Stimulated activated CD4-positive, alpha-beta T cell treated with anti-CD3 and anti-CD28 coated beads, Interleukin-4, amount 100 ng/mL, for 4 hours (primary cell): ENCODE measurements at regions not wholly inside any gene's neighbourhood (a gene's known extent, or its start where the extent isn't known, plus 50 kb on each side); places are given as distances from the start of the nearest gene placed in this dataset.

ENCODE experiments used
- DNase-seq, 2 experiments: peaks; one replicate each; pipeline ENCODE4 v3.0.0-alpha.2; 2020

GRCh38 chr14:96638041-96638855 lies 136.1 kb downstream of the PAPOLA start:
- no peak for DNase-seq

GRCh38 chr14:96639550-96639949 lies 137.4 kb downstream of the PAPOLA start:
- no peak for DNase-seq

GRCh38 chr14:96648506-96649326 lies 146.5 kb downstream of the PAPOLA start:
- no peak for DNase-seq

- DNase-seq: no peak
Measured at GRCh38 chr14:96649327-96649601, 147.1 kb downstream of the PAPOLA start.

- no peak for DNase-seq
Measured at GRCh38 chr14:96653597-96653996, 143.6 kb upstream of the VRK1 start.

- no peak for DNase-seq
Measured at GRCh38 chr14:96658611-96659010, 138.6 kb upstream of the VRK1 start.

- DNase-seq: no peak
Measured at GRCh38 chr14:96660123-96660522, 137.1 kb upstream of the VRK1 start.

GRCh38 chr14:96660667-96661066 lies 136.5 kb upstream of the VRK1 start:
- DNase-seq: no peak

- DNase-seq: no peak
Measured at GRCh38 chr14:96661244-96661969, 135.8 kb upstream of the VRK1 start.

- DNase-seq: no peak
Measured at GRCh38 chr14:96662116-96662970, 134.8 kb upstream of the VRK1 start.

- DNase-seq: no peak
Measured at GRCh38 chr14:96663076-96663475, 134.1 kb upstream of the VRK1 start.

- DNase-seq: no peak
Measured at GRCh38 chr14:96663491-96664067, 133.6 kb upstream of the VRK1 start.

GRCh38 chr14:96666088-96666487 lies 131.1 kb upstream of the VRK1 start:
- DNase-seq: no peak

- no peak for DNase-seq
Measured at GRCh38 chr14:96670391-96670790, 126.8 kb upstream of the VRK1 start.

- DNase-seq: no peak
Measured at GRCh38 chr14:96671218-96671617, 126.0 kb upstream of the VRK1 start.

GRCh38 chr14:96673706-96674105 lies 123.5 kb upstream of the VRK1 start:
- DNase-seq: no peak

GRCh38 chr14:96674121-96674520 lies 123.1 kb upstream of the VRK1 start:
- no peak for DNase-seq

- DNase-seq: no peak
Measured at GRCh38 chr14:96676166-96676565, 121.0 kb upstream of the VRK1 start.

- DNase-seq: no peak
Measured at GRCh38 chr14:96681829-96682228, 115.4 kb upstream of the VRK1 start.

GRCh38 chr14:96682401-96682800 lies 114.8 kb upstream of the VRK1 start:
- no peak for DNase-seq

GRCh38 chr14:96683562-96684289 lies 113.5 kb upstream of the VRK1 start:
- DNase-seq: no peak

GRCh38 chr14:96686126-96686525 lies 111.1 kb upstream of the VRK1 start:
- no peak for DNase-seq
